ENCODE measurements at regions not wholly inside any gene's neighbourhood (a gene's known extent, or its start where the extent isn't known, plus 50 kb on each side); places are given as distances from the start of the nearest gene placed in this dataset.

DNA sequence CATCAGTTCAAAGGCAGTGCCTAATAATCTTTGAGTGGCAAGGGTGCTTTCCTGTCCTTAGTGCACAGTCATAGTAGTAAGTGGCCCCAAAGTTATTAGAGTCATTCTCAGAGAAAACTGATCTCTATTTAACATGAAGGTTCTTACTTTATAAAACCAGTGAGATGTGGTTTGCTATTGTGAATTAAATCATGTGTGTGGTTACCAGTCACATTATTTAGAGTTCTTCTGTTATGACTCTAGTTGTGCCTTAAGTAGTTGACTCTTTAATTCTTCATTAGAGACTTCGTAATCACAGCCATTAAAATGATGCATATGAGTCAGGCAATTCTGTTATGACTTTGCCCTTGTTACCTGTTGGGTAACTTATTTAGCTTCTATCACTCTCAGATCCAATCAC lies 1392.9 kb upstream of the ACVR2A start:
- DNase-seq (ENCODE audit: low read depth), result peak; percentile 2
- FAIRE-seq, result no peak
- H4K20me1 ChIP-seq (ENCODE audit: insufficient read depth, low read length), result no peaks in the 10 kb centered on the region

DNA sequence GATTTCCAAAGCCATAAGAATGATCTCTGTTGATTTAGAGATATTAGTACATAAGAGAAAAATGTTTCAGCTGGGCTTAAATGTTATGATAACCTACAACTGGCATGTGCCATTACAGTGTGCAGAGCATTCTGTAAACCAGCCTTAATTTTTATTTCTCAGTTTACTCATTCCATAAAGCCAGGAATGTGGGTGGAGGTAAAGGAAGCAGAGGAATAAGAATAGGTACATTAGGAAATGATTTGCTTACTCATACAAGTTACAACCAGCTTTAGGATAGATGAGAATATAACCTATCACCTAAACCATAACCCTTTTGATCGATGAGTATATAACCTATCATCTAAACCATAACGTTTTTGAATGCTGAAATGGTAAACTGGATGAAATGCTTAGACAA lies 1394.7 kb upstream of the ACVR2A start:
- Histone ChIP-seq H2AFZ (ENCODE audit: low read depth, low read length) (no peak overlapping the region), H3K9ac (ENCODE audit: low read length) (no peak overlapping the region), H3K4me3 (ENCODE audit: insufficient read depth, low read depth, low read length) (no peak overlapping the region), H3K27ac (ENCODE audit: low read depth, low read length) (no peak overlapping the region), H3K27me3 (ENCODE audit: insufficient read depth, low read length) (no peaks in the 10 kb centered on the region), H3K4me1 (ENCODE audit: insufficient read depth, low read length) (no peaks in the 10 kb centered on the region), H3K4me2 (ENCODE audit: low read length) (no peak overlapping the region), H3K79me2 (ENCODE audit: insufficient read depth, low read length) (no peaks in the 10 kb centered on the region), H4K20me1 (ENCODE audit: insufficient read depth, low read length) (no peaks in the 10 kb centered on the region), H3K9me3 (ENCODE audit: insufficient read depth, low read depth, low read length) (no peaks in the 10 kb centered on the region), H3K36me3 (ENCODE audit: insufficient read depth, low read length) (no peaks in the 10 kb centered on the region)
- Mint-ChIP-seq H3K4me3 (ENCODE audit: unreplicated experiment) (no peak overlapping the region), H3K27ac (ENCODE audit: unreplicated experiment) (no peak overlapping the region), H3K9me3 (ENCODE audit: unreplicated experiment) (no peaks in the 10 kb centered on the region), H3K4me1 (ENCODE audit: low read depth, unreplicated experiment) (no peaks in the 10 kb centered on the region), H3K27me3 (ENCODE audit: low read depth, unreplicated experiment) (no peaks in the 10 kb centered on the region), H3K36me3 (ENCODE audit: low read depth, unreplicated experiment) (no peaks in the 10 kb centered on the region)
- TF ChIP-seq EZH2 (IDR thresholded peaks at IDR 0.05; ENCODE audit: insufficient read depth, low read length), result no peak
- TF ChIP-seq, protein P1, sequence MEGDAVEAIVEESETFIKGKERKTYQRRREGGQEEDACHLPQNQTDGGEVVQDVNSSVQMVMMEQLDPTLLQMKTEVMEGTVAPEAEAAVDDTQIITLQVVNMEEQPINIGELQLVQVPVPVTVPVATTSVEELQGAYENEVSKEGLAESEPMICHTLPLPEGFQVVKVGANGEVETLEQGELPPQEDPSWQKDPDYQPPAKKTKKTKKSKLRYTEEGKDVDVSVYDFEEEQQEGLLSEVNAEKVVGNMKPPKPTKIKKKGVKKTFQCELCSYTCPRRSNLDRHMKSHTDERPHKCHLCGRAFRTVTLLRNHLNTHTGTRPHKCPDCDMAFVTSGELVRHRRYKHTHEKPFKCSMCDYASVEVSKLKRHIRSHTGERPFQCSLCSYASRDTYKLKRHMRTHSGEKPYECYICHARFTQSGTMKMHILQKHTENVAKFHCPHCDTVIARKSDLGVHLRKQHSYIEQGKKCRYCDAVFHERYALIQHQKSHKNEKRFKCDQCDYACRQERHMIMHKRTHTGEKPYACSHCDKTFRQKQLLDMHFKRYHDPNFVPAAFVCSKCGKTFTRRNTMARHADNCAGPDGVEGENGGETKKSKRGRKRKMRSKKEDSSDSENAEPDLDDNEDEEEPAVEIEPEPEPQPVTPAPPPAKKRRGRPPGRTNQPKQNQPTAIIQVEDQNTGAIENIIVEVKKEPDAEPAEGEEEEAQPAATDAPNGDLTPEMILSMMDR (IDR thresholded peaks at IDR 0.05; ENCODE audit: insufficient read depth, low read depth, low read length), result no peak
- FAIRE-seq (peak; percentile 34), DNase-seq (ENCODE audit: low read depth) (no peak)

More for the DNA sequence above, 1392.9 kb upstream of the ACVR2A start:
- Histone ChIP-seq H2AFZ (ENCODE audit: low read depth, low read length) (no peak overlapping the region), H3K4me2 (ENCODE audit: low read length) (no peak overlapping the region), H3K4me3 (ENCODE audit: insufficient read depth, low read depth, low read length) (no peak overlapping the region), H3K79me2 (ENCODE audit: insufficient read depth, low read length) (no peaks in the 10 kb centered on the region), H3K4me1 (ENCODE audit: insufficient read depth, low read length) (no peaks in the 10 kb centered on the region), H3K36me3 (ENCODE audit: insufficient read depth, low read length) (no peaks in the 10 kb centered on the region), H3K27me3 (ENCODE audit: insufficient read depth, low read length) (no peaks in the 10 kb centered on the region), H3K9ac (ENCODE audit: low read length) (no peak overlapping the region), H3K27ac (ENCODE audit: low read depth, low read length) (no peak overlapping the region), H3K9me3 (ENCODE audit: insufficient read depth, low read depth, low read length) (no peaks in the 10 kb centered on the region)
- Mint-ChIP-seq H3K9me3 (ENCODE audit: unreplicated experiment) (no peaks in the 10 kb centered on the region), H3K27me3 (ENCODE audit: low read depth, unreplicated experiment) (no peaks in the 10 kb centered on the region), H3K4me3 (ENCODE audit: unreplicated experiment) (no peak overlapping the region), H3K27ac (ENCODE audit: unreplicated experiment) (no peak overlapping the region), H3K36me3 (ENCODE audit: low read depth, unreplicated experiment) (no peaks in the 10 kb centered on the region), H3K4me1 (ENCODE audit: low read depth, unreplicated experiment) (no peaks in the 10 kb centered on the region)
- no peak for TF ChIP-seq EZH2 (IDR thresholded peaks at IDR 0.05; ENCODE audit: insufficient read depth, low read length)
- TF ChIP-seq, protein P1 (IDR thresholded peaks at IDR 0.05; ENCODE audit: insufficient read depth, low read depth, low read length), result no peak

DNA sequence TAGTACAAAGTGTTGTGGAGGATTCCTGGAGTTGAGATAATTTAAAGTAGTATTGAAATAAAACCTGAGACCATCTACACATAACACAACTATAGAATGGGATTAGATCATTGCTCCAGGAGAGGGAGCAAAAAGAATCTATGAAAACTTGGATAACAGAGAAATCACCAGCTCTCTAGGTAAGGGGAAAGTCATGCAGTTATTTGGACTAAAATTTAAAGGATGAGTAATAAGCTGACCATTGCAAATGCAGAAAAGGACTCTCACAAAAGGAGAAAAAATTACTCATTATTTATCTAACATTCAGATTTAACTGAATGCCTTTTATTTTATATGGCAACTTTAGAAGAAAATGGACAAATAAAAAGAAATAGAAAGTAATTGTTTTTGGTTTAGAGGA lies 1399.8 kb upstream of the ACVR2A start:
- Mint-ChIP-seq H3K36me3 (ENCODE audit: low read depth, unreplicated experiment) (no peaks in the 10 kb centered on the region), H3K4me3 (ENCODE audit: unreplicated experiment) (no peak overlapping the region), H3K27me3 (ENCODE audit: low read depth, unreplicated experiment) (no peaks in the 10 kb centered on the region), H3K27ac (ENCODE audit: unreplicated experiment) (no peak overlapping the region), H3K9me3 (ENCODE audit: unreplicated experiment) (no peaks in the 10 kb centered on the region), H3K4me1 (ENCODE audit: low read depth, unreplicated experiment) (no peaks in the 10 kb centered on the region)
- Histone ChIP-seq H4K20me1 (ENCODE audit: insufficient read depth, low read length) (no peaks in the 10 kb centered on the region), H3K4me3 (ENCODE audit: insufficient read depth, low read depth, low read length) (no peak overlapping the region), H2AFZ (ENCODE audit: low read depth, low read length) (no peak overlapping the region), H3K9me3 (ENCODE audit: insufficient read depth, low read depth, low read length) (no peaks in the 10 kb centered on the region), H3K36me3 (ENCODE audit: insufficient read depth, low read length) (no peaks in the 10 kb centered on the region), H3K27me3 (ENCODE audit: insufficient read depth, low read length) (no peaks in the 10 kb centered on the region), H3K9ac (ENCODE audit: low read length) (no peak overlapping the region), H3K27ac (ENCODE audit: low read depth, low read length) (no peak overlapping the region), H3K79me2 (ENCODE audit: insufficient read depth, low read length) (no peaks in the 10 kb centered on the region), H3K4me2 (ENCODE audit: low read length) (no peak overlapping the region), H3K4me1 (ENCODE audit: insufficient read depth, low read length) (no peaks in the 10 kb centered on the region)
- no peak for FAIRE-seq
- DNase-seq (ENCODE audit: low read depth), result no peak
- TF ChIP-seq, protein P1 (IDR thresholded peaks at IDR 0.05; ENCODE audit: insufficient read depth, low read depth, low read length), result no peak
- no peak for TF ChIP-seq EZH2 (IDR thresholded peaks at IDR 0.05; ENCODE audit: insufficient read depth, low read length)

All from astrocyte (in vitro differentiated cells and primary cell).